HG02970 (cell line): ENCODE measurements at regions not wholly inside any gene's neighbourhood (a gene's known extent, or its start where the extent isn't known, plus 50 kb on each side); places are given as distances from the start of the nearest gene placed in this dataset.

Experiments used
- ATAC-seq: cut with Tn5 transposase; IDR thresholded peaks from one replicate; pipeline ENCODE4 v1.9.1; 2021; ENCODE audit warnings: mild to moderate bottlenecking, moderate library complexity, moderate number of reproducible peaks; ENCODE audit not compliant: unreplicated experiment, low FRiP score

DNA sequence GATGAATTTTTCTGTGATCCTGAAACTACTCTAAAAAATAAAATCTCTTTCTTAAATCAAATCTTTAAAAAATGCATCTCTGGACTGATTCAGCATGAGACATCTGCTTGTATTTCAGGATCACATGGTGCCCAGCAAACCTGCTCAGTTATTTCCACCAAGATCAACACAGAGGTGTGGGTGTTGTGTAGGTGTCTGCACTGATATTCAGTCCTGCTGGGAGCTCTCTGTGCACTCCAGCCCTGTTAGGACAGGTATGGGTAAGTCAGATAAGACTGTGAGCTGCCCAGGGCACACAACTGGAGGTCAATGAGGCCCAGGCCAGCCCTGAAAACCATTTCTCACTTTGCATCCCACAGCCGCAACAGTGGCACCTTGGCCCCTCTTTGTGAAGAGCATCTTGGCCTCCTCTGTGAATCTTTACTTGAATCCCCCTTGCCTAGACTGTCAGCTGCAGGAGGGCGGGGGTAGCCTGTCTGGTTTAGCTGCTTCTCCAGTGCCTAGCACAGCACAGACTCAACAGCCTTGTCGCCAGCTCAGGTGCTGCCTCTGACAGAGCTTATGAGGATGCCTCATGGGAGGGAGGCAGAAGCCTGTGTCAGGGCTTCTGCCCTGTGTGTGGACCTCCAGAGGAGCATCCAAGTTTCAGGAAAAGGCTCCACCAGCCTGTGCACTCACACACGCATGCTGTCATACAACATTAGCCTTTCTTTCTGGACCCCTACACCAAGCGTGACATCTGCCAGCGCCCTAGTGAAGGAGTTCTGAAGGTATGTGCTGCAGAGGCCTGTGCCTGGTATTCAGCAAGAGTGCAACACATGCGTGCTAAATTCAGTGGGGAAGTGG, 187.6 kb upstream of the CST7 start:
- no peak for ATAC-seq

DNA sequence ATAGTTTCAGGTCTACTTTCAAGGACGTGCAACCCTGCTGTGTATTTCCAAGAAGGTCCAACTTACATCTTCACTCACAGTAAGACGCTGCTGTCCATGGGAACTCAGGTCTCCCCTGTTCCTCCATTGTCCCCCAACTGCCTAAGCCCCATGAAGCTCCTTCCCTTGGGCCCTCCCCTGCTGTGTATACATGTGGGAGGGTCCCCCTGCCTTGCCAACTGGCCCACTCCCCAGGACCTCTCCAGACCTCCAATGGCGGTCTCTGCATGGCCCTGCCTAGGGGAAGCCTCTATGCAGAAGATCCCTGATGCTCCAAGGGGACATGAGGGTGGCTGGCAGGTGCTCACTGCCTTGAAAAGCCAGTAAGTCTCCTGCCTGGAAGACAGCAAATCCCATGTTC, 186.7 kb upstream of the CST7 start:
- ATAC-seq, result no peak

DNA sequence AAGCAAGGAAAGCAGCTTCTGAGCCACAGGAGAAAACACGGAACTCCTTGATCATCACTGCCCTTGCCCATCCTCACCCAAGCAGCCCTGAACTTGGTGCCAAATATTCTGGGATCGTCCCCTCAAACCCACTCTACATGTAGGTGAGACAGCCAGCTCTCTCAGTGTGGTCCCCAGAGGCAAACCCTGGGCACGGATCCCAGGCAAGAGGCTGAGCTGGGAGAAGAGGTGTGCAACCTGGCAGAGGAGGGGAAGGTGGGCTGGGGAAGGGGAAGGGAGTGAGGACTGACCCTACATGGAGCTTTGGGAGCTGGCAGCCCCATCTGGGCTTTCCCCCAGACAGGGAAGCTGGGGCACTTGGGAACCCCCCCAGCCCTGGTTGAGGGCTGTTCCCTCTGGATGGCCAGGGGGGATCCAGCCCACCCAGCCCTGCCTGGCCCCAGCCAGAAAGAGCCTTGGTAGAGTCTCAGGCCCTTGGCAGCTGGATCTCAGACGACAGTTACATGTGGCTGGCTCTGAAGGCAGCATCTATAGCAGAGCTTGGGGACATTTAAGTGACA, 186.2 kb upstream of the CST7 start:
- ATAC-seq, result no peak

DNA sequence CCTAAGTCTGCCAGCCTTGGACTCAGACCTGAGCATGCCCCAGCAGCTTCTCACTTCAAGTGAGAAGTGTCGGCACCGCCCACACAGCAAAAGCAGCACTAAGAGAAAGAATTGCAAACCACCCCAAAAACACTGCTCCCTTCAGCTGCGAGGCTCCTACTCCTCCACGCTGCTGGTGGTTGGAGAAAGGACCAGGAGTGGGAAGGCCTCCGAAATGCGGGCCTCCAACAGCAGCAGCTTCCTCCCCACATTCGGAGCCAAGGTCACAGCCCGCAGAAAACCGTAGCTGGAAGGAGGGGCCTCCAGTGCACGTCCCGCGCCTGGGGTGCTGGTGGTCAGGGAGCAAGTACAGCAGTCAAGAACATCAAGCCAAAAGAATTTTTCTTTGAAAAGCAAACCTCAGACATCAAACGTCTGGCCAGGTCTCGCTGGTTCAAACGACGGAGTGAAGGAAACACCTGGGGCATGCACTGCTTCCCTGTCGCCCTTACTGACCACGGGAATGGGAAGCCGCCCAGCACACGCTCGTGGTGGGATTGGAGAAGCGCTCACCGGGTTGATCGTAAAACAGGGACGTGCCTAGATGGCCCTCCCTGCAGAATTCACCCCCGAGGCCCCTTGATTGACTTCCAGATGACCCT, 185.6 kb upstream of the CST7 start:
- no peak for ATAC-seq

DNA sequence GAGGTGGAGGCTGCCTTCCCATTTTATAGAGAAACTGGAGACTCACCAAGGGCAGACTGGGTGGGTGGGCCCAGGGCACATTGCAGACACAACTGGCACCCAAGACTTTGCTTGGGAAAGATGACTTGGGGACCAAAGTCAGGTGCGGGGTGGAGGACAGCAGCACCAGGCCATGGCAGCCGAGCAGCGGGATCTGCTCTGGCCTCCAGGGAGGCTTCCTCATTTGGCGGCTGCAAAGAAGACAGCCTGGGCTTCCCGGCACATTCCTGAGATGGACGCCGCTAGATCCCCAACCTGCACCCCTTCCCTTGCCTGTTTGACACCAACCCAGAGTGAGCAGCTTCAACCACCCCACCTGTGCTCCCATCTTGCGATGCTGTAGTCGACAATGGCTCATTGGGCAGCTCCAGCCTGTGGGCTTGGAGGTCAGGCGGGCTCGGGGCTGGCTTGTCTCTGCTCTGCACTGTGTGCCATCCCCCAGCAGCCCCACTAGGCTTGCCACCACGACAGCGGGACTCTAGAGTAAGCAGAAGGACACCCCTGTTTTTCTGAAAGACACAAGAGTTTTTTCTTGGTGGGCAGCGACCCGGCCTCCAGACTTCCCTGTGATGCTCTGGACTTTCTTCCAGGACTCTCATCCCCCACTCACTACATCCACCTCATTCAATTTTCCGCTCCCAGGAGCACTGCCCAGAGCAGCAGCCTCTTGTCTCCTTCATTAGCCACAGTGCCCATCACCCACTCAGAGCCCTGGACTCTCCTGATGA, 184.9 kb upstream of the CST7 start:
- no peak for ATAC-seq

- no peak for ATAC-seq
Measured at GRCh38 chr20:24764794-24765202, 184.3 kb upstream of the CST7 start.

DNA sequence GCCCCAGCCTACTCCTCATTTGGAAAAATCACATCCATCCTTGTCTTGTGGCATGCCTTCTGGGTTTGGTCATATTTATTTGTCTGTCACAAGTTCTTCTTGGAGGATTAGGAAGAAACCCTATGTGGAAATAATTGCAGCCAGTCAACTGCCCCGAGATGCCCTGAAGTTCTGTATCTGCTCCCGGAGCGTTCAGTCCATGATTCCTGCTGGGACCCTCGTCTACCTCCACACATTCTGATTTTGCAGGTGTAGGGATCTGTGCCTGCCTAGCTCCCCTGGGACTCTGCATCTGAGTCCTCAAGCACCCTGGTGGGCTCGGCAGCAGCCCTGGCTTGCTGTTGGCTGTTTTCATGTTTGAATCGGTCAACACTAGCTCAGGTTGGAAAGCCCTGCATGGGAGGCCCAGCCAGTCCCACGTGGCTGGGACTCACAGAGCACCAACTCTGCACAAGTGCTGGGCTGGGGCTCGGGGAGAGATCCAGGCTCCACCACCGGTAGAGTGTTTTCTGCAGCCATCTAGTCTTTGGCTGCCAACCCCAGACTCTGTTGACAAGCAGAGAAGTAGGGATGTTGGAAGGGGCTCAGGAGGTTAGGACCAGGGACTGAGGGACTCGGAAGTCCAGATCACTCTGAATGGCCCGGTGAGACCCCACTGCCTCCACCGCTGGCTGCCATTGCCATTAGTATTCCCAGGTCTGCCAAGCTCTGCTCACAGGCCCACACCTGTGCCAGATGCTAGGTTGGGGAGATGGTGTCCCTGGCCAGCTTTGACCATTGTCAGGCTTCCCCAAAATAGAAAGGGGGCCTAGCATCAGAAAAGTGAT, 183.5 kb upstream of the CST7 start:
- no peak for ATAC-seq

- ATAC-seq, result no peak
Measured at GRCh38 chr20:24766143-24766527, 182.9 kb upstream of the CST7 start.

GRCh38 chr20:24766826-24767622, 182.0 kb upstream of the CST7 start:
- no peak for ATAC-seq

- ATAC-seq, result no peak
Measured at GRCh38 chr20:24767623-24768100, 181.4 kb upstream of the CST7 start.

- ATAC-seq, result no peak
Measured at GRCh38 chr20:24768201-24768636, 180.8 kb upstream of the CST7 start.

DNA sequence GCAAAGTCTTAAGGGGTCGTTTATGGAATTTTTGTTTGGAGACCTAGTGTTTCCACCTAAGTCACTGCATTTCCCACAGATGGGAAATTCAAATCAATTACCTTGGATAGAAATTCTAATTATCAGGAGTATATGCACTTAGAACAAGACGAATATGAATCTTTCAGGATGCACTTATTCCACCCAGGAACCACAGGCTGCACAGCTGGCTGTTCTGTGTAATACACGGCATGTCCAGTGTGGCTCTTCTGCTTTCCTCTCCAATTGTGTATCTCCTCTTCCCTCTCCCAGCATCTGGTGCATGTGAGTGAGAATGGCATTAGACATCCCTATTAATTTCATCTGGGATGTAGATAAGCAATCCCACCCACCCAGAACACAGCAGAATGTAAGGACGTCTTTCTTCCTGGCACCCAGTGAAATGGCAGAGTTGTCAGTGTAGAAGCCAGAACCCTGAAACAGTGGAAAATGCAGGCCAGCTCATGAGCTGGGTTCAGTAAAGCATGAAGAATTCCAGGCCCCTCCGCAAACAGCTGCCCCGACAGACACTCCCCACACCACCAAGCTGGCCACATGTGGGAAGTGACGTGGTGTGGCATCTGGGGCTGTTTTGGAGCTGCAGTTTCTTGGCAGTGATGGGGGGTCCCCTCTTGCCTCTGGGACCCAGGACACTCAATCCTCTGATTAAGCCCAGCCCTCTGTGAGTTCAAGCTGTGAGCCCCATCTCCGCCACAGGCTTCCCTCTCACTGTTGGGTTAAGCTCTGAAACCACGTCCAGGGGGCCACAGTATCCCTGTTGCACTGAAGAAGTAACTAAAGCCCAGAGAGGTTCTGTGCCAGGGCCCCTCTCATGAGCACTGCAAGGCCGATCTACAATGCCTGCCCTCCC, 180.1 kb upstream of the CST7 start:
- ATAC-seq, result no peak

GRCh38 chr20:24769878-24770627, 179.0 kb upstream of the CST7 start:
- ATAC-seq, result no peak

GRCh38 chr20:24770628-24771541, 178.2 kb upstream of the CST7 start:
- no peak for ATAC-seq

- no peak for ATAC-seq
Measured at GRCh38 chr20:24771542-24772061, 177.5 kb upstream of the CST7 start.

GRCh38 chr20:24772667-24773066, 176.4 kb upstream of the CST7 start:
- ATAC-seq, result no peak
